GM06990 (cell line): ENCODE measurements at regions not wholly inside any gene's neighbourhood (a gene's known extent, or its start where the extent isn't known, plus 50 kb on each side); places are given as distances from the start of the nearest gene placed in this dataset.

Source experiments
- DNase-seq: peaks from one replicate; pipeline ENCODE4 v3.0.0-alpha.2; 2011; ENCODE audit not compliant: insufficient read length; ENCODE audit errors: extremely low read depth
- H3K27me3 ChIP-seq: replicated peaks from 2 replicates; pipeline ENCODE4 v1.6.0; 2011; ENCODE audit warnings: low read length; ENCODE audit not compliant: control insufficient read depth, insufficient read depth
- H3K36me3 ChIP-seq: 2 replicates; pipeline ENCODE4 v1.5.1; 2011; ENCODE audit warnings: low read length; ENCODE audit not compliant: control insufficient read depth, insufficient read depth
- H3K4me3 ChIP-seq: replicated peaks from 2 replicates; pipeline ENCODE4 v1.5.1; 2011; ENCODE audit warnings: low read depth, mild to moderate bottlenecking, control low read depth, low read length
- TF ChIP-seq, protein P1 (sequence below): IDR thresholded peaks from 2 replicates; pipeline ENCODE4 v1.5.1; 2011; ENCODE audit warnings: low read length, control low read depth, mild to moderate bottlenecking, inconsistent platforms; ENCODE audit not compliant: insufficient read depth, poor library complexity, severe bottlenecking

DNA sequence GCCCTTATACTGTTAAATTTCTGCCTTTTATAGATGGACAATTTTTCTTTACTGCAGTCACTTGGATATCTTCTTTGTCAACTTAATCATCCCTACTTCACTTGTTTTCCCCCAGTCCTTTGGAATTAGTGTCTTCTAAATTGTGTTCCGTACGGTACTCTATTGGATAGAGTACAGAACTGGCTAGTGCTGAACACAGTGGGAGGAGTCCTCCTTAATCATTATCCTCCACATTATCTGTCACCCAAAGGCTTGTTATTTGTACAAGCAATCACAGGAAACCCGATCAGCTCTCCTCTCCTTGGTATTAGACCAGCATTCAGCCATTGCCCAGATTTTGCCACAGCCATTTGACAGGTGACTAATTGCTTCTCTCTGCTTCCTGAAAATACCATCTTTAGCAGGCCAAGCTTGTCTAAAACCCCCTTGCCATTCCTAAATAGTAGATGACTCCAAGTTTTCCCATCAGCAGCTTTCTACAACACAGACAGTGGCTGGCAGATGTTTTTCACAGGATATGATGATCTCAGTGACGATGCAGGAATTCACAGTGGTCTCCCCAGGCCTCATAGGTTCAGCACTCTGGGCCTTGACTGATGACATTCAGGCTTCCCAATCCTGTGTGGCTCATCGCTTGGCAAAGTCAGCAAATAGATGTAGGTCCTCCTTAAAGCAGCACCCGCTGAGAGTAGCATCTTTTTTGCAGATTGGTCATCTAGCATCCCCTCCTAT lies 216.0 kb upstream of the RGS6 start:
- H3K36me3 ChIP-seq = peaks cover 5% of the 10 kb centered on the region
- TF ChIP-seq, protein P1, sequence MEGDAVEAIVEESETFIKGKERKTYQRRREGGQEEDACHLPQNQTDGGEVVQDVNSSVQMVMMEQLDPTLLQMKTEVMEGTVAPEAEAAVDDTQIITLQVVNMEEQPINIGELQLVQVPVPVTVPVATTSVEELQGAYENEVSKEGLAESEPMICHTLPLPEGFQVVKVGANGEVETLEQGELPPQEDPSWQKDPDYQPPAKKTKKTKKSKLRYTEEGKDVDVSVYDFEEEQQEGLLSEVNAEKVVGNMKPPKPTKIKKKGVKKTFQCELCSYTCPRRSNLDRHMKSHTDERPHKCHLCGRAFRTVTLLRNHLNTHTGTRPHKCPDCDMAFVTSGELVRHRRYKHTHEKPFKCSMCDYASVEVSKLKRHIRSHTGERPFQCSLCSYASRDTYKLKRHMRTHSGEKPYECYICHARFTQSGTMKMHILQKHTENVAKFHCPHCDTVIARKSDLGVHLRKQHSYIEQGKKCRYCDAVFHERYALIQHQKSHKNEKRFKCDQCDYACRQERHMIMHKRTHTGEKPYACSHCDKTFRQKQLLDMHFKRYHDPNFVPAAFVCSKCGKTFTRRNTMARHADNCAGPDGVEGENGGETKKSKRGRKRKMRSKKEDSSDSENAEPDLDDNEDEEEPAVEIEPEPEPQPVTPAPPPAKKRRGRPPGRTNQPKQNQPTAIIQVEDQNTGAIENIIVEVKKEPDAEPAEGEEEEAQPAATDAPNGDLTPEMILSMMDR = no peak
- no peaks in the 10 kb centered on the region for H3K27me3 ChIP-seq
- DNase-seq = no peak
- no peak overlapping the region for H3K4me3 ChIP-seq

DNA sequence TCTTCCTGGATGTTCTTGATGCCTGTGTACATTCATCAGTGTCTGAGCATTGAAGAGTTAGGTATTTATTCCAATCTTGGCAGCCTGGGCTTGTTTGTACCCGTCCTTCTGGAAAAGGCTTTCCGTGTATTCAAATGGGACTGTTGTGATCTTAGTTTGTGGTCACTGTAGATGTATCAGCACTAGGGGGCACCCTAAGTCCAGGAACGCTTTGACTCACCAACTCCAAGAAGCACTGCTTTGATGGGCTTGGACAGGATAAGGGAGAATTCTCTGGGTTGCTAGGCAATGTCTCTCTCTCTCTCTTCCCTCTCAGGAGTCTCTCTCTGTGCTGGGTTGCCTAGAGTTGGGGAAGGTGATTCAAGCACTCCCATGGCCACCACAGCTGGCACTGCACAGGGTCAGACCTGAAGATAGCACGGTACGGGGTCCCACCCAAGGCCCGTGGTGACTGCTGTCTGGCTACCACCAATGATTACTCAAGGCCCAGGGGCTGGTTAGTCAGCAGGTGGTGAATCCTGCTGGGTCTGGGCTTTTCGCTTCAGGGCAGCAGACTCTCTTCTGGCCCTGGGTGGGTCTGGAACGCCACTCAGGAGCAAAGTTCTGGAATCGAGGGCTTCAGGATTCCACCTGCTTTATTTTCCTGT lies 211.1 kb upstream of the RGS6 start:
- Histone ChIP-seq H3K27me3 (no peaks in the 10 kb centered on the region), H3K4me3 (no peak overlapping the region), H3K36me3 (peaks cover 6% of the 10 kb centered on the region)
- TF ChIP-seq, protein P1 = peak; percentile 56
- no peak for DNase-seq

DNA sequence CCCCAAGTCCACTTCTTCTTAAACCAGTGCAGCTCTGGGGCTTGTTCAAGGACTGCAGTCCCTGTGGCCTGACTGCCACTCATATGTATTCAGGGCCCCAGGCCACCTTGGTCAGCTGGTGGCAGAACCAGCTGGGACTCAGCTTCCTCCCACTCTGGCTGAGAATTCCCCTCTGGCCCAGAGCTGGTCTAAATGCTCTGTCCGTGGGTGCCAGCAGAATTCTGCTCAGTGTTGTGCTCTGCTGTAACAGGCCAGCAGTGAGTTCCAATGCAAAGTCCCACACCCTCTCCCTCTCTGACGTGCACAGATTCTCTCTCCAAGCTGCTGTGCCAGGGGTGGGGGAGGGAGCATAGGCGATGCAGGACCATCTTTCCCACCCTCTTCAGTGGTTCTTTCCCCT lies 210.4 kb upstream of the RGS6 start:
- H3K36me3 ChIP-seq = peaks cover 3% of the 10 kb centered on the region
- no peak overlapping the region for H3K4me3 ChIP-seq
- TF ChIP-seq, protein P1 = no peak
- DNase-seq = no peak
- no peaks in the 10 kb centered on the region for H3K27me3 ChIP-seq

DNA sequence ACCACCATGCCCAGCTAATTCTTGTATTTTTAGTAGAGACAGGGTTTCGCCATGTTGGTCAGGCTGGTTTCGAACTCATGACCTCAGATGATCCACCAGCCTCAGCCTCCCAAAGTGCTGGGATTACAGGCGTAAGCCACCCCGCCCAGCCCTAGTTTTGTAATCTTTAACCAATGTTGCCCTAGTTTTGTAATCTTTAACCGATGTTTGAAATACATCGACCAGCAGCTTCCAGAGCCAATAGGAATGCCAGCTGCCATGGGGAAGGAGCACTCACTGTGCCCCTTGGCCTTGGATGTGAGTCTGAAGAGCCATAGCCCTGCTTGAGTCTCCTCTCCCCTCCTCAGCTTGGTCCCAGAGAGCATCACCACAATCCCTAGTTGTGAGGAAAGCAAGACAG lies 209.3 kb upstream of the RGS6 start:
- H3K27me3 ChIP-seq = no peaks in the 10 kb centered on the region
- no peak overlapping the region for H3K4me3 ChIP-seq
- H3K36me3 ChIP-seq = peaks cover 5% of the 10 kb centered on the region
- TF ChIP-seq, protein P1 = no peak
- no peak for DNase-seq

DNA sequence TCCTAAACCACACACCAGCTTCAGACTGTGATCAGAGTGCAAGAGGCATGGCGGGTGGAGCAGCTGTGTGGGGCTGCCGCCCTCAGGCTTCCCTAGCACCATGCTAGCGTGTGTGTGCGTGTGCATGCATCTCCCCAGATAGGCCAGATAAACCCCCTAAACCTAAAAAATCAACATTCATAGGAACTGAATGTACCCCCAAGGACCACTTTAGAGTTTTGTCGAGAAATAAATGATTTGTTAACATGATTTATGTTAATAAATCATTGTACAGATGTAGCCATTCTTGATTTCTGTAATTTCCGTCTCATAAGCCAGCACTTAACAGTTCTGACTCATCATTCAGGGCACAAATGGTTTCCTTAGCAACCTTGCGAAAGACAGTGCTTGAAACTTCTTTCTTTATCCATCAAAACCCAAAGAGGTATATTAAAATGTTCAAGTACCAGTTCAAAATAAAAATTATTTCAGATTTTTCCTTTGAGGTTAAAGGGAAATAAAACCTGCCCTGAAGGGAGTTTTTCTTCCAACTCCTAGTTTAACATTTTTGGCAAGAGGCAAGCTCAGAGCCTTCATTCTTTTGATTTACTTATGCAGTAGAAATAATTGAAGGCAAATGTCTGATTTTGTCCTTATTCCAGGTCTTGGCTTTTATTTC lies 206.2 kb upstream of the RGS6 start:
- H3K4me3 ChIP-seq = no peak overlapping the region
- TF ChIP-seq, protein P1 = no peak
- DNase-seq = no peak
- H3K36me3 ChIP-seq = peaks cover 10% of the 10 kb centered on the region
- no peaks in the 10 kb centered on the region for H3K27me3 ChIP-seq
